KMS-11 (cell line): ENCODE measurements at regions not wholly inside any gene's neighbourhood (a gene's known extent, or its start where the extent isn't known, plus 50 kb on each side); places are given as distances from the start of the nearest gene placed in this dataset.

Experiments used
- H2AFZ ChIP-seq: fragments of 200-600 bp; sonication (generic); 2 replicates; pipeline ENCODE4 v1.6.1; 2016; ENCODE audit warnings: antibody characterized with exemption, mixed run types, low read depth
- H3K27ac ChIP-seq: fragments of 200-600 bp; sonication (generic); 2 replicates; pipeline ENCODE4 v1.6.1; 2016; ENCODE audit warnings: mild to moderate bottlenecking, mixed run types
- H3K27me3 ChIP-seq: fragments of 200-600 bp; sonication (generic); 2 replicates; pipeline ENCODE4 v1.6.1; 2017; ENCODE audit warnings: mild to moderate bottlenecking, low read depth, mixed run types, moderate library complexity; ENCODE audit not compliant: insufficient read depth
- H3K36me3 ChIP-seq: fragments of 200-600 bp; sonication (generic); 2 replicates; pipeline ENCODE4 v1.6.1; 2017; ENCODE audit warnings: mild to moderate bottlenecking, mixed run types; ENCODE audit not compliant: insufficient read depth
- H3K4me1 ChIP-seq: fragments of 200-600 bp; sonication (generic); 2 replicates; pipeline ENCODE4 v1.6.1; 2016; ENCODE audit warnings: mild to moderate bottlenecking, low read depth, mixed run types; ENCODE audit not compliant: poor library complexity, severe bottlenecking
- H3K4me2 ChIP-seq: fragments of 200-600 bp; sonication (generic); 2 replicates; pipeline ENCODE4 v1.7.0; 2016; ENCODE audit warnings: mild to moderate bottlenecking, mixed run types
- H3K4me3 ChIP-seq: fragments of 200-600 bp; sonication (generic); IDR thresholded peaks from 2 replicates; pipeline ENCODE4 v1.6.1; 2017; ENCODE audit warnings: low read depth, low read length, mixed read lengths; ENCODE audit not compliant: insufficient read depth
- H3K79me2 ChIP-seq: fragments of 200-600 bp; sonication (generic); 2 replicates; pipeline ENCODE4 v1.6.1; 2016; ENCODE audit warnings: low read depth, mixed run types; ENCODE audit not compliant: insufficient read depth
- H3K9ac ChIP-seq: fragments of 200-600 bp; sonication (generic); 2 replicates; pipeline ENCODE4 v1.6.1; 2016; ENCODE audit warnings: mild to moderate bottlenecking, mixed run types
- H4K20me1 ChIP-seq: fragments of 200-600 bp; sonication (generic); 2 replicates; pipeline ENCODE4 v1.6.1; 2016; ENCODE audit warnings: mild to moderate bottlenecking, mixed run types; ENCODE audit not compliant: insufficient read depth
- CTCF ChIP-seq: fragments of 200-600 bp; sonication (generic); conservative IDR thresholded peaks from 2 replicates; pipeline ENCODE4 v1.6.1; 2017; ENCODE audit warnings: low read depth, mild to moderate bottlenecking, antibody characterized with exemption, low read length, moderate library complexity, mixed read lengths

- Histone ChIP-seq H3K4me1 (peaks cover 2% of the 10 kb centered on the region), H3K4me2 (no peak overlapping the region), H3K4me3 (no peak overlapping the region), H3K9ac (no peak overlapping the region), H2AFZ (no peak overlapping the region), H3K79me2 (no peaks in the 10 kb centered on the region), H3K27me3 (no peaks in the 10 kb centered on the region), H3K36me3 (no peaks in the 10 kb centered on the region), H3K27ac (no peak overlapping the region), H4K20me1 (no peaks in the 10 kb centered on the region)
- TF ChIP-seq CTCF: no peak
Measured at GRCh38 chr14:98543074-98543473, 728.9 kb downstream of the BCL11B start.

- H3K4me2 ChIP-seq: no peak overlapping the region
- no peak for TF ChIP-seq CTCF
- H3K27me3 ChIP-seq: no peaks in the 10 kb centered on the region
- no peaks in the 10 kb centered on the region for H4K20me1 ChIP-seq
- no peak overlapping the region for H3K27ac ChIP-seq
- no peak overlapping the region for H3K4me3 ChIP-seq
- H3K79me2 ChIP-seq: no peaks in the 10 kb centered on the region
- H3K9ac ChIP-seq: no peak overlapping the region
- H3K4me1 ChIP-seq: no peaks in the 10 kb centered on the region
- no peaks in the 10 kb centered on the region for H3K36me3 ChIP-seq
- H2AFZ ChIP-seq: no peak overlapping the region
Measured at GRCh38 chr14:98544174-98544573, 727.8 kb downstream of the BCL11B start.

- no peaks in the 10 kb centered on the region for H3K4me1 ChIP-seq
- no peak overlapping the region for H2AFZ ChIP-seq
- no peaks in the 10 kb centered on the region for H3K79me2 ChIP-seq
- no peak overlapping the region for H3K27ac ChIP-seq
- H4K20me1 ChIP-seq: no peaks in the 10 kb centered on the region
- H3K4me3 ChIP-seq: no peak overlapping the region
- H3K36me3 ChIP-seq: no peaks in the 10 kb centered on the region
- no peak overlapping the region for H3K4me2 ChIP-seq
- H3K27me3 ChIP-seq: no peaks in the 10 kb centered on the region
- TF ChIP-seq CTCF: no peak
- H3K9ac ChIP-seq: no peak overlapping the region
Measured at GRCh38 chr14:98545181-98545580, 726.8 kb downstream of the BCL11B start.

GRCh38 chr14:98548071-98548686 lies 723.8 kb downstream of the BCL11B start:
- no peaks in the 10 kb centered on the region for H4K20me1 ChIP-seq
- no peaks in the 10 kb centered on the region for H3K79me2 ChIP-seq
- no peak for TF ChIP-seq CTCF
- H3K4me2 ChIP-seq: no peak overlapping the region
- no peaks in the 10 kb centered on the region for H3K36me3 ChIP-seq
- no peak overlapping the region for H2AFZ ChIP-seq
- H3K4me1 ChIP-seq: no peaks in the 10 kb centered on the region
- no peak overlapping the region for H3K4me3 ChIP-seq
- H3K27me3 ChIP-seq: no peaks in the 10 kb centered on the region
- no peak overlapping the region for H3K27ac ChIP-seq
- H3K9ac ChIP-seq: no peak overlapping the region
